Upper lobe of left lung (tissue), 6 donors: ENCODE measurements at regions not wholly inside any gene's neighbourhood (a gene's known extent, or its start where the extent isn't known, plus 50 kb on each side); places are given as distances from the start of the nearest gene placed in this dataset.

ENCODE experiments used
- ATAC-seq, 2 donors: fragments of 200-7000 bp; cut with Tn5 transposase; one replicate each; pipeline ENCODE4 v1.9.1; 2022; ENCODE audit warnings: mild to moderate bottlenecking in 2 of 2, moderate library complexity in 2 of 2; ENCODE audit not compliant: low FRiP score in 2 of 2
- DNase-seq, 2 donors: peaks; one replicate each; pipeline ENCODE4 v3.0.0-alpha.2; 2019 to 2020
- H3K27ac ChIP-seq, 4 donors: fragments of 200-600 bp; sonication (generic); one replicate each; pipeline ENCODE4 v1.5.1; 2016 to 2019
- H3K27me3 ChIP-seq, 4 donors: fragments of 200-600 bp; sonication (generic); one replicate each; pipeline ENCODE4 v1.5.1; 2017 to 2019
- H3K36me3 ChIP-seq, 4 donors: fragments of 200-600 bp; sonication (generic); one replicate each; pipeline ENCODE4 v1.5.1; 2016 to 2019
- H3K4me1 ChIP-seq, 4 donors: fragments of 200-600 bp; sonication (generic); one replicate each; pipeline ENCODE4 v1.5.1; 2018 to 2019
- H3K4me3 ChIP-seq, 4 donors: fragments of 200-600 bp; sonication (generic); one replicate each; pipeline ENCODE4 v1.5.1; 2017 to 2019; ENCODE audit warnings: mild to moderate bottlenecking in 2 of 4, moderate library complexity in 1 of 4
- H3K9me3 ChIP-seq, 4 donors: fragments of 200-600 bp; sonication (generic); one replicate each; pipeline ENCODE4 v1.5.1; 2018 to 2019
- CTCF ChIP-seq, 6 experiments: fragments of 450-650 bp in 4 of 6; fragments of 200-600 bp in 2 of 6; sonication (generic) in 2 of 6; IDR thresholded peaks; one replicate each; pipeline ENCODE4 v1.5.1; 2016 to 2019; ENCODE audit warnings: antibody characterized with exemption in 6 of 6
- EP300 ChIP-seq, 4 donors: sonication (generic); formaldehyde crosslinking; IDR thresholded peaks; one replicate each; pipeline ENCODE4 v1.5.1; 2017; ENCODE audit warnings: antibody characterized with exemption in 4 of 4, control low read depth in 2 of 4
- POLR2A ChIP-seq, 4 donors: fragments of 450-650 bp; IDR thresholded peaks; one replicate each; pipeline ENCODE4 v1.5.1; 2016 to 2017; ENCODE audit warnings: antibody characterized with exemption in 4 of 4, mild to moderate bottlenecking in 2 of 4
- POLR2AphosphoS5 ChIP-seq, 2 donors: sonication (generic); formaldehyde crosslinking; IDR thresholded peaks; one replicate each; pipeline ENCODE4 v1.5.1; 2017; ENCODE audit warnings: antibody characterized with exemption in 2 of 2
- WGBS, 2 donors: methylation state at CpG; one replicate each; pipeline ENCODE4 v1.1.5; 2017 to 2018; 5-methylcytosine and 5-hydroxymethylcytosine counted together
- donor health status: DM: no; HTN: no; CAD: no; lungs with moderate emphysema.
- donor health status: DM: no; HTN: yes; CAD: no; lungs with severe emphysema.

GRCh38 chr3:102106416-102107097 is 257.2 kb downstream of the NFKBIZ start:
- H3K9me3 ChIP-seq = peaks cover 0 to 8% (median 6%) of the 10 kb centered on the region in 4 donors
- H3K27me3 ChIP-seq = no peaks in the 10 kb centered on the region
- H3K4me3 ChIP-seq = no peak overlapping the region
- no peak for TF ChIP-seq CTCF (IDR thresholded peaks at IDR 0.05)
- TF ChIP-seq POLR2A (IDR thresholded peaks at IDR 0.05) = no peak
- no peak overlapping the region for H3K27ac ChIP-seq
- DNase-seq (no peak), ATAC-seq (no peak)
- H3K36me3 ChIP-seq = no peaks in the 10 kb centered on the region
- WGBS, 2 donors = 89 to 92% methylated on average over 9 of the region's 9 CpGs
- no peaks in the 10 kb centered on the region for H3K4me1 ChIP-seq

DNA sequence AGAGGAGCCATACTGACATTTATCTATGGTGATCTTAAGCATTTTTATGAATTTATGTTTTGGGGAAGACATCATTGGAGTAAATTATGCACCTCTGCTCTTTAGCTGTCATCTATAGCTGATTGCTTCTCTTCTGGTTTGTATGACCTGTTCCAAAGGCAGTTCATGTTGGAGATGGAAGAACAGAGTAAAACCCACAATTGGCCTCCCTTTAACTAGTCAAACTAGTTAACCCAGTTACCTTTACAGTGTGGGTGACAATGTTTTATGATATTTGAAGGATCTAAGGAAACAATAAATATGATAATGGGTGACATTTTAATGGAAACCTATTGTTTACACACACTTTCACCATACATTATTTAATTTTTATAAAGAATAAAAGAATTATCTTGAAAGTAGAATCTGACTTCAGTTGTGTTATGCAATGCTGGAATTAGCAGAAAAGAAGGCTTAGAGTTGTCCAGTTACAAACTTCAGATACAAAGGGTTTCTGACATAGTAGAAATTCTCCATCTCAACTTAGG is 263.5 kb downstream of the NFKBIZ start:
- no peaks in the 10 kb centered on the region for H3K4me1 ChIP-seq
- no peak overlapping the region for H3K27ac ChIP-seq
- no peak for DNase-seq
- TF ChIP-seq POLR2A (IDR thresholded peaks at IDR 0.05) = no peak
- H3K9me3 ChIP-seq = peaks cover 0 to 2% (median 1%) of the 10 kb centered on the region in 4 donors
- no peak overlapping the region for H3K4me3 ChIP-seq
- no peak for ATAC-seq
- H3K36me3 ChIP-seq = no peaks in the 10 kb centered on the region
- no peaks in the 10 kb centered on the region for H3K27me3 ChIP-seq

DNA sequence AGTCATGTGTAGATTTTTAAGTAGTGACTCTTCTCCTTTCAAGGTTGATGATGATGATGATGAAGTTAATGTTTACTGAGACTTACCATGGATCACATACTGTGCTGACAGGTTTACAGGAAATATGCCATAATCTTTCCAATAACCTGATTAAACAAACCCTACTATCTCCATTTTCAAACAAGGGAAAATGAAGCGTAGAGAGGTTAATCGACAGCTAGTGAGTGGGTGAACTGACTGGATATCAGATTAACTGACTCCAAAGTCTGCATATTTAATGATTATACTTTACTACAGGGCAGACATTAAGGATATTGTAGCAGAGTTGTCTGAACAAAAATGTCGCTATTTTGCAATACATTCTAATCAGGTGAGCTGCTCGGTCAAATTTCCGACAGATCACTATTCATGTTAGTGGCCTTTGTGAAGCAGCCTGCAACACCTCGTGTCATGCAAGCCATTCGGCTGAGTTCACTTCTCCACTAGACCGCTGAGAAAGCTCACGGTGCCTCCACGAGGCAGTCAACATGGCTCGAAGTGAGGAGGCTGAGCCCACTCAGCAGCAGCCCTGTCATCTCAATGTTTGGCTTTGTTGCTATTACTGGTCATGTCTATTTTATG is 264.2 kb downstream of the NFKBIZ start:
- 78 to 81% methylated on average over 11 of the region's 11 CpGs for WGBS, 2 donors
- Histone ChIP-seq H3K4me3 (no peak overlapping the region), H3K27ac (no peak overlapping the region), H3K27me3 (no peaks in the 10 kb centered on the region), H3K9me3 (no peaks in the 10 kb centered on the region), H3K36me3 (no peaks in the 10 kb centered on the region), H3K4me1 (no peaks in the 10 kb centered on the region)
- ATAC-seq (no peak), DNase-seq (no peak)
- TF ChIP-seq CTCF (IDR thresholded peaks at IDR 0.05) (no peak), POLR2A (IDR thresholded peaks at IDR 0.05) (no peak), POLR2AphosphoS5 (IDR thresholded peaks at IDR 0.05) (no peak), EP300 (IDR thresholded peaks at IDR 0.05) (no peak)

DNA sequence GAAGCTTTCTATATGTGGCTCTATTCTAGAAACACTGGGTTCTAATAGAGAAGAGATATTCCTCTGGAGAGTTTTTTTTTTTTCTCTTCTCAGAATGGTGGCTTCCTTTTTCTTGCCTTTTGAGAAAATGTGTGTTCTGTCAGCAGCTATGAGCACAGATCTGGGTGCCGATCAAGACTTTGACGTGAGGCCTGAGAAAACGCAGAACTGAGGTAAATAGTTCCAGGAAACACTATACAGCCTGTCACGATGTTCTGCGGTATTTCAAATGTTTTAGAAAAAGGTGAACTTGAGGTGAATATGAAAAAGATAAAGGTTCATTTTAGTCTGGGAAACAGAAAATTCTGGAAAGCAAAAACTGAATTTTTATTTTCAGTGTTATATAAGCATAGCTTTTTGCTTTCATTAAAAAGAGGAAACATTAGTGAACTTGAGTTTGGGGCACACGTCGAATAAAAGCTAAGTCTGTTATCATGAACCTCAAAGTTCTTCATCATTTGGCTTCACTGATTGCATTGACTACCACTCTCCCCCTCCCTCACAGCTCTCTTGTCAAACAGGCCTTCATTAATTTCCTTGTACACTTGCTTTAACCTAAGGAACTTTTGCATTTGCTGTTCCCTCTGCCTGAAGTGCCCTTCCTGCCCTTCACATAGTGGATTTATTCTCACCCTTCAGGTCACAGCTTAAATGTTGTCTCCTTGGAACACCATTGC is 265.1 kb downstream of the NFKBIZ start:
- DNase-seq (no peak), ATAC-seq (no peak)
- Histone ChIP-seq H3K4me1 (no peaks in the 10 kb centered on the region), H3K36me3 (no peaks in the 10 kb centered on the region), H3K27ac (no peak overlapping the region), H3K9me3 (no peaks in the 10 kb centered on the region), H3K4me3 (no peak overlapping the region), H3K27me3 (no peaks in the 10 kb centered on the region)
- WGBS, 2 donors = 59 to 64% methylated on average over 7 of the region's 7 CpGs
- TF ChIP-seq EP300 (IDR thresholded peaks at IDR 0.05) = peak in 1 of 4 donors; percentile 22
- no peak for TF ChIP-seq POLR2A (IDR thresholded peaks at IDR 0.05)
- TF ChIP-seq POLR2AphosphoS5 (IDR thresholded peaks at IDR 0.05) = no peak
- TF ChIP-seq CTCF (IDR thresholded peaks at IDR 0.05) = no peak

- Histone ChIP-seq H3K9me3 (peaks cover 0 to 17% (median 7%) of the 10 kb centered on the region in 4 donors), H3K4me3 (no peak overlapping the region), H3K27ac (no peak overlapping the region), H3K4me1 (peaks cover 0 to 8% (median 3%) of the 10 kb centered on the region in 4 donors), H3K27me3 (no peaks in the 10 kb centered on the region), H3K36me3 (no peaks in the 10 kb centered on the region)
- no peak for TF ChIP-seq POLR2AphosphoS5 (IDR thresholded peaks at IDR 0.05)
- TF ChIP-seq EP300 (IDR thresholded peaks at IDR 0.05) = no peak
- TF ChIP-seq CTCF (IDR thresholded peaks at IDR 0.05) = no peak
- no peak for TF ChIP-seq POLR2A (IDR thresholded peaks at IDR 0.05)
- no peak for ATAC-seq
- DNase-seq = no peak
These were observed 273.2 kb downstream of the NFKBIZ start for GRCh38 chr3:102122527-102122926.
